Ishikawa (cell line): ENCODE measurements at regions not wholly inside any gene's neighbourhood (a gene's known extent, or its start where the extent isn't known, plus 50 kb on each side); places are given as distances from the start of the nearest gene placed in this dataset.

ENCODE experiments used
- CEBPB ChIP-seq: IDR thresholded peaks from 2 replicates; pipeline ENCODE4 v1.6.1; 2012
- CREB1 ChIP-seq: IDR thresholded peaks from 2 replicates; pipeline ENCODE4 v1.6.1; 2012; ENCODE audit warnings: low read depth
- EP300 ChIP-seq: IDR thresholded peaks from 2 replicates; pipeline ENCODE4 v1.6.1; 2012; ENCODE audit warnings: borderline replicate concordance
- FOXM1 ChIP-seq: IDR thresholded peaks from 2 replicates; pipeline ENCODE4 v1.6.1; 2012; ENCODE audit warnings: low read depth, borderline replicate concordance
- MAX ChIP-seq: IDR thresholded peaks from 2 replicates; pipeline ENCODE4 v1.6.1; 2012
- NFIC ChIP-seq: IDR thresholded peaks from 2 replicates; pipeline ENCODE4 v1.6.1; 2012
- RAD21 ChIP-seq: IDR thresholded peaks from 2 replicates; pipeline ENCODE4 v1.6.1; 2012; ENCODE audit warnings: low read depth
- TAF1 ChIP-seq: IDR thresholded peaks from 2 replicates; pipeline ENCODE4 v1.6.1; 2012; ENCODE audit warnings: low read depth, mild to moderate bottlenecking
- TCF12 ChIP-seq: IDR thresholded peaks from 2 replicates; pipeline ENCODE4 v1.6.1; 2012; ENCODE audit warnings: low read depth
- TEAD4 ChIP-seq: IDR thresholded peaks from 2 replicates; pipeline ENCODE4 v1.6.1; 2012
- USF1 ChIP-seq: IDR thresholded peaks from 2 replicates; pipeline ENCODE4 v1.6.1; 2012
- YY1 ChIP-seq: IDR thresholded peaks from 2 replicates; pipeline ENCODE4 v1.6.1; 2012; ENCODE audit warnings: low read depth
- ZBTB7A ChIP-seq: IDR thresholded peaks from 2 replicates; pipeline ENCODE4 v1.6.1; 2012; ENCODE audit warnings: low read depth
- TF ChIP-seq, protein P1 (sequence below): IDR thresholded peaks from 2 replicates; pipeline ENCODE4 v1.6.1; 2012; ENCODE audit warnings: low read depth, mild to moderate bottlenecking

DNA sequence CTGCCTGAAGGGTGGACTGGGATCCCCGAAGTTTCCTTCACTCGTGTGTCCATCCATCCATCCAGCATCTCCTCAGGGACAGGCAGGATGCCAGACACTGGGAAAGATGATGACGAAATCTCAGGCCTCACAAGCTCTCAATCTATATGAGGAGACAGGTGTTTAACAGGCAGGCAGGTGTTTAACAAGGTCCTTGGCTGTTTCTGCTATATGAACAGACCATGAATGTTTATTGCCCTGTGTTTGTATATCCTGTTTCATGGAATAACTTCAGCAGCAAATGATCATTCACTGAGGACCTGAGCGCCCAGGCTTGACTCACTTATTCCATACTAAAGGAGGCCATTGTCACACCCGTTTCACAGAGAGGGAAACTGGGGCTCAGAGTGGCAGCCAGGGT lies 685.8 kb upstream of the HS6ST1 start:
- TF ChIP-seq MAX (no peak), RAD21 (no peak), EP300 (no peak), TAF1 (no peak), NFIC (no peak), USF1 (no peak), YY1 (no peak), FOXM1 (no peak), CEBPB (no peak), CREB1 (no peak), TEAD4 (no peak), ZBTB7A (no peak), TCF12 (no peak)
- TF ChIP-seq, protein P1, sequence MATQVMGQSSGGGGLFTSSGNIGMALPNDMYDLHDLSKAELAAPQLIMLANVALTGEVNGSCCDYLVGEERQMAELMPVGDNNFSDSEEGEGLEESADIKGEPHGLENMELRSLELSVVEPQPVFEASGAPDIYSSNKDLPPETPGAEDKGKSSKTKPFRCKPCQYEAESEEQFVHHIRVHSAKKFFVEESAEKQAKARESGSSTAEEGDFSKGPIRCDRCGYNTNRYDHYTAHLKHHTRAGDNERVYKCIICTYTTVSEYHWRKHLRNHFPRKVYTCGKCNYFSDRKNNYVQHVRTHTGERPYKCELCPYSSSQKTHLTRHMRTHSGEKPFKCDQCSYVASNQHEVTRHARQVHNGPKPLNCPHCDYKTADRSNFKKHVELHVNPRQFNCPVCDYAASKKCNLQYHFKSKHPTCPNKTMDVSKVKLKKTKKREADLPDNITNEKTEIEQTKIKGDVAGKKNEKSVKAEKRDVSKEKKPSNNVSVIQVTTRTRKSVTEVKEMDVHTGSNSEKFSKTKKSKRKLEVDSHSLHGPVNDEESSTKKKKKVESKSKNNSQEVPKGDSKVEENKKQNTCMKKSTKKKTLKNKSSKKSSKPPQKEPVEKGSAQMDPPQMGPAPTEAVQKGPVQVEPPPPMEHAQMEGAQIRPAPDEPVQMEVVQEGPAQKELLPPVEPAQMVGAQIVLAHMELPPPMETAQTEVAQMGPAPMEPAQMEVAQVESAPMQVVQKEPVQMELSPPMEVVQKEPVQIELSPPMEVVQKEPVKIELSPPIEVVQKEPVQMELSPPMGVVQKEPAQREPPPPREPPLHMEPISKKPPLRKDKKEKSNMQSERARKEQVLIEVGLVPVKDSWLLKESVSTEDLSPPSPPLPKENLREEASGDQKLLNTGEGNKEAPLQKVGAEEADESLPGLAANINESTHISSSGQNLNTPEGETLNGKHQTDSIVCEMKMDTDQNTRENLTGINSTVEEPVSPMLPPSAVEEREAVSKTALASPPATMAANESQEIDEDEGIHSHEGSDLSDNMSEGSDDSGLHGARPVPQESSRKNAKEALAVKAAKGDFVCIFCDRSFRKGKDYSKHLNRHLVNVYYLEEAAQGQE, result no peak
